A549 (cell line): ENCODE measurements at regions not wholly inside any gene's neighbourhood (a gene's known extent, or its start where the extent isn't known, plus 50 kb on each side); places are given as distances from the start of the nearest gene placed in this dataset.

Source experiments
- ATAC-seq, 2 experiments: fragments of 200-7000 bp in 1 of 2; fragments of >200 bp in 1 of 2; cut with Nextera tagmentation in 1 of 2; cut with Tn5 transposase in 1 of 2; 3 replicates each; pipeline versions ENCODE4 v1.8.0 to v1.9.1; 2018 to 2020; ENCODE audit warnings: mild to moderate bottlenecking in 1 of 2, moderate library complexity in 1 of 2
- CTCF ChIA-PET: fragments of 300-600 bp; sonication (Branson Sonifier 250); formaldehyde crosslinking; extraction: SDS; loops from one replicate; lab custom pipeline; 2021; ENCODE audit warnings: antibody characterized with exemption, inconsistent platforms; lab: Yijun Ruan, JAX
- POLR2A ChIA-PET: fragments of 350-600 bp; formaldehyde crosslinking; extraction: SDS; loops from one replicate; lab custom pipeline; 2021; ENCODE audit warnings: antibody characterized with exemption, inconsistent platforms; lab: Yijun Ruan, JAX
- DNase-seq, 2 experiments: peaks; one replicate each; pipeline versions ENCODE4 v3.0.0 to v3.0.0-alpha.2; 2011 to 2016; ENCODE audit warnings: low read depth in 1 of 2, low spot score in 1 of 2
- FAIRE-seq: peaks from 2 replicates; lab custom pipeline; 2011; peaks lifted over from hg19 to GRCh38; lab: Jason Lieb, UNC
- H3K27ac ChIP-seq, 2 experiments: fragments of >200 bp; sonication (Bioruptor Twin); formaldehyde crosslinking; 3 replicates each; pipeline ENCODE4 v1.5.1; 2016 to 2017
- H3K4me1 ChIP-seq: fragments of >200 bp; sonication (Bioruptor Twin); formaldehyde crosslinking; 3 replicates; pipeline ENCODE4 v1.6.1; 2016
- H3K4me2 ChIP-seq: fragments of >200 bp; sonication (Bioruptor Twin); formaldehyde crosslinking; 3 replicates; pipeline ENCODE4 v1.6.1; 2016
- H3K4me3 ChIP-seq: fragments of >200 bp; sonication (Bioruptor Twin); formaldehyde crosslinking; 3 replicates; pipeline ENCODE4 v1.5.1; 2016
- H3K9me3 ChIP-seq: fragments of >200 bp; sonication (Bioruptor Twin); formaldehyde crosslinking; 3 replicates; pipeline ENCODE4 v1.6.1; 2016
- BHLHE40 ChIP-seq: IDR thresholded peaks from 2 replicates; pipeline ENCODE4 v1.6.1; 2012; ENCODE audit warnings: low read depth, low read length, inconsistent platforms
- CTCF ChIP-seq: fragments of >200 bp; sonication (Bioruptor Twin); formaldehyde crosslinking; IDR thresholded peaks from 3 replicates; pipeline ENCODE4 v1.5.1; 2016
- FOXS1 ChIP-seq: fragments of 250-450 bp; sonication (Bioruptor Pico); IDR thresholded peaks from 2 replicates; pipeline ENCODE4 v1.5.0; 2020; ENCODE audit warnings: mild to moderate bottlenecking, moderate library complexity
- HDAC2 ChIP-seq: fragments of 200-600 bp; sonication (generic); IDR thresholded peaks from 2 replicates; pipeline ENCODE4 v1.6.1; 2016
- HOXA7 ChIP-seq: fragments of 250-450 bp; sonication (Bioruptor Pico); IDR thresholded peaks from 2 replicates; pipeline ENCODE4 v1.5.0; 2020; ENCODE audit warnings: mild to moderate bottlenecking, moderate library complexity
- HOXB5 ChIP-seq: fragments of 250-450 bp; sonication (Bioruptor Pico); IDR thresholded peaks from 2 replicates; pipeline ENCODE4 v1.5.0; 2020; ENCODE audit warnings: mild to moderate bottlenecking, moderate library complexity
- JUNB ChIP-seq: fragments of >200 bp; sonication (Bioruptor Twin); formaldehyde crosslinking; IDR thresholded peaks from 2 replicates; pipeline ENCODE4 v1.6.1; 2016
- MAFK ChIP-seq: fragments of 450-650 bp; IDR thresholded peaks from 2 replicates; pipeline ENCODE4 v1.6.1; 2014; ENCODE audit not compliant: partially characterized antibody
- MAX ChIP-seq: IDR thresholded peaks from 2 replicates; pipeline ENCODE4 v1.6.1; 2012
- RAD21 ChIP-seq, 2 experiments: fragments of >200 bp in 1 of 2; sonication (Bioruptor Twin) in 1 of 2; formaldehyde crosslinking in 1 of 2; IDR thresholded peaks in 1 of 2; conservative IDR thresholded peaks in 1 of 2; 2 replicates in 1 of 2; 3 replicates in 1 of 2; pipeline ENCODE4 v1.6.1; 2012 to 2018; ENCODE audit warnings: inconsistent platforms in 1 of 2
- RARB ChIP-seq: fragments of 250-450 bp; sonication (Bioruptor Pico); IDR thresholded peaks from 2 replicates; pipeline ENCODE4 v1.8.0; 2021; ENCODE audit warnings: mild to moderate bottlenecking, moderate library complexity
- REST ChIP-seq: fragments of 200-600 bp; sonication (generic); IDR thresholded peaks from 2 replicates; pipeline ENCODE4 v1.6.1; 2016; ENCODE audit warnings: antibody characterized with exemption, mild to moderate bottlenecking, moderate library complexity
- SREBF2 ChIP-seq: fragments of 450-650 bp; IDR thresholded peaks from 2 replicates; pipeline ENCODE4 v1.6.1; 2014; ENCODE audit warnings: mild to moderate bottlenecking, moderate library complexity
- TFCP2L1 ChIP-seq: fragments of 250-450 bp; sonication (Bioruptor Pico); IDR thresholded peaks from 2 replicates; pipeline ENCODE4 v1.5.0; 2021; ENCODE audit warnings: mild to moderate bottlenecking
- ZC3H11A ChIP-seq: fragments of 450-650 bp; IDR thresholded peaks from 2 replicates; pipeline ENCODE4 v1.6.1; 2014; ENCODE audit warnings: antibody characterized with exemption, mild to moderate bottlenecking
- ZFP36 ChIP-seq: fragments of 450-650 bp; IDR thresholded peaks from 2 replicates; pipeline ENCODE4 v1.6.1; 2014; ENCODE audit warnings: borderline replicate concordance; ENCODE audit not compliant: partially characterized antibody
- ZSCAN20 ChIP-seq: fragments of 250-450 bp; sonication (Bioruptor Pico); IDR thresholded peaks from 2 replicates; pipeline ENCODE4 v1.8.0; 2022; ENCODE audit warnings: mild to moderate bottlenecking, moderate library complexity
- WGBS: methylation state at CpG from one replicate; pipeline ENCODE4 v1.1.6; 2017; ENCODE audit errors: missing lambda C conversion rate; 5-methylcytosine and 5-hydroxymethylcytosine counted together
- TF ChIP-seq, protein P1 (sequence below): fragments of 250-450 bp; sonication (Bioruptor Pico); IDR thresholded peaks from 2 replicates; pipeline ENCODE4 v1.5.0; 2021; ENCODE audit warnings: mild to moderate bottlenecking, moderate library complexity, borderline replicate concordance
- TF ChIP-seq, protein P2 (sequence below): fragments of 250-450 bp; sonication (Bioruptor Pico); IDR thresholded peaks from 2 replicates; pipeline ENCODE4 v1.5.0; 2020; ENCODE audit warnings: low read depth, mild to moderate bottlenecking, moderate library complexity
- TF ChIP-seq, protein P3 (sequence below): fragments of 450-650 bp; IDR thresholded peaks from 2 replicates; pipeline ENCODE4 v1.6.1; 2014; ENCODE audit warnings: antibody characterized with exemption

DNA sequence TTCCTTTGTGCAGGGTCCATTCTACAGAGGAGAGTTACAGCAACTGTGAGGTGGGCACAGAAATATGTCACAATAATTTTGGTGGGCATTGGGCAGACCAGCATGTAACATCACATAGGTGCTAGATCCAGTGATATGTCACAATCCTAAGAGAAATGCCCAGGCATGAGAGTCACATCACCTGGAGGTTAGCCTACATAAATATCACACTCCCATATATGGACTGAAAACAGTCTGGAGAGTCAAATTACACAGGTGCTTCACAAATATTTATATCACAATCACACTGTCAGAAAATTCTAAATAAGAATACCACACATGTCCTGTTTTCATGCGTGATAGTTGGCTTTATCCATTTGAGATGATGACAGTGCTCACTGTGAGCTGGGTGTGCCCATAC is 903.7 kb upstream of the AMELY start:
- TF ChIP-seq, protein P1, sequence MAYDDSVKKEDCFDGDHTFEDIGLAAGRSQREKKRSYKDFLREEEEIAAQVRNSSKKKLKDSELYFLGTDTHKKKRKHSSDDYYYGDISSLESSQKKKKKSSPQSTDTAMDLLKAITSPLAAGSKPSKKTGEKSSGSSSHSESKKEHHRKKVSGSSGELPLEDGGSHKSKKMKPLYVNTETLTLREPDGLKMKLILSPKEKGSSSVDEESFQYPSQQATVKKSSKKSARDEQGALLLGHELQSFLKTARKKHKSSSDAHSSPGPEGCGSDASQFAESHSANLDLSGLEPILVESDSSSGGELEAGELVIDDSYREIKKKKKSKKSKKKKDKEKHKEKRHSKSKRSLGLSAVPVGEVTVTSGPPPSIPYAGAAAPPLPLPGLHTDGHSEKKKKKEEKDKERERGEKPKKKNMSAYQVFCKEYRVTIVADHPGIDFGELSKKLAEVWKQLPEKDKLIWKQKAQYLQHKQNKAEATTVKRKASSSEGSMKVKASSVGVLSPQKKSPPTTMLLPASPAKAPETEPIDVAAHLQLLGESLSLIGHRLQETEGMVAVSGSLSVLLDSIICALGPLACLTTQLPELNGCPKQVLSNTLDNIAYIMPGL: no peak
- TF ChIP-seq JUNB (no peak), HDAC2 (no peak), ZSCAN20 (CRISPR knock-in tag) (no peak), MAX (no peak), FOXS1 (CRISPR knock-in tag) (no peak), ZC3H11A (no peak), RAD21 (conservative IDR thresholded peaks at IDR 0.05 in 1 of 2, IDR thresholded peaks at IDR 0.05 in 1 of 2) (no peak), REST (no peak), CTCF (no peak), SREBF2 (no peak), ZFP36 (no peak), HOXA7 (CRISPR knock-in tag) (no peak)
- TF ChIP-seq, protein P2, sequence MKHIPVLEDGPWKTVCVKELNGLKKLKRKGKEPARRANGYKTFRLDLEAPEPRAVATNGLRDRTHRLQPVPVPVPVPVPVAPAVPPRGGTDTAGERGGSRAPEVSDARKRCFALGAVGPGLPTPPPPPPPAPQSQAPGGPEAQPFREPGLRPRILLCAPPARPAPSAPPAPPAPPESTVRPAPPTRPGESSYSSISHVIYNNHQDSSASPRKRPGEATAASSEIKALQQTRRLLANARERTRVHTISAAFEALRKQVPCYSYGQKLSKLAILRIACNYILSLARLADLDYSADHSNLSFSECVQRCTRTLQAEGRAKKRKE (CRISPR knock-in tag): no peak
- no peak for ATAC-seq
- ChIA-PET CTCF (no interaction called here), POLR2A (no interaction called here)
- no peak overlapping the region for H3K4me3 ChIP-seq
- H3K4me1 ChIP-seq: no peaks in the 10 kb centered on the region
- no peak overlapping the region for H3K4me2 ChIP-seq
- whole genome bisulfite sequencing: 23% methylated on average over 1 of the region's 1 CpG
- no peak for DNase-seq
- H3K27ac ChIP-seq: no peak overlapping the region
- no peaks in the 10 kb centered on the region for H3K9me3 ChIP-seq
- FAIRE-seq: no peak

DNA sequence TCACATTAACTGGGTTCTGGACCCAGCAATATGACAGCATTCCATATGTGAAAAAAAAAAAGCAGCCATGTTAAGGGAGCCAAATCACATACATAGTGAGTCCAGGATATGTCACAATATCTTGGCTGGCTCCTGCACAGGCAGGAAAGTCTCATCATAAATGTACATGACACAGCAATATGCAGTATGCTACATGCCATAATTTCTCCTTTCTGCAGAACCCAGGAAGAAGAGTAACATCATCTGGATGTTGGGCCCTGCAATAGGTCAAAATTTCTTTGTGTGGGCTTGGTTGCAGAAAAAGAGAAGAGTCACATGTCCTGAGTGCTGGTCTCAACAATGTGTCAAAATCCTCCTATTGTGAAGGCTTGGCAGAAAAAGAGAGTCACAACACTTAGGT is 902.8 kb upstream of the AMELY start:
- CTCF ChIA-PET: no interaction called here
- TF ChIP-seq RARB (CRISPR knock-in tag): no peak
- TF ChIP-seq TFCP2L1 (CRISPR knock-in tag): no peak
- no peak for TF ChIP-seq HOXB5 (CRISPR knock-in tag)
- TF ChIP-seq MAFK: no peak
- TF ChIP-seq BHLHE40: no peak
- TF ChIP-seq, protein P3, sequence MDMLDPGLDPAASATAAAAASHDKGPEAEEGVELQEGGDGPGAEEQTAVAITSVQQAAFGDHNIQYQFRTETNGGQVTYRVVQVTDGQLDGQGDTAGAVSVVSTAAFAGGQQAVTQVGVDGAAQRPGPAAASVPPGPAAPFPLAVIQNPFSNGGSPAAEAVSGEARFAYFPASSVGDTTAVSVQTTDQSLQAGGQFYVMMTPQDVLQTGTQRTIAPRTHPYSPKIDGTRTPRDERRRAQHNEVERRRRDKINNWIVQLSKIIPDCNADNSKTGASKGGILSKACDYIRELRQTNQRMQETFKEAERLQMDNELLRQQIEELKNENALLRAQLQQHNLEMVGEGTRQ: no peak
- DNase-seq (no peak), ATAC-seq (no peak), FAIRE-seq (no peak)
- no peaks in the 10 kb centered on the region for H3K4me1 ChIP-seq
- H3K27ac ChIP-seq: no peak overlapping the region
- no peaks in the 10 kb centered on the region for H3K9me3 ChIP-seq
- H3K4me2 ChIP-seq: no peak overlapping the region
- POLR2A ChIA-PET: no interaction called here
- no peak overlapping the region for H3K4me3 ChIP-seq
